ENCODE measurements at regions not wholly inside any gene's neighbourhood (a gene's known extent, or its start where the extent isn't known, plus 50 kb on each side); places are given as distances from the start of the nearest gene placed in this dataset.

GRCh38 chr5:20656262-20656661 is 668.3 kb upstream of the CDH18 start:
- intact Hi-C loops (cut with micrococcal nuclease; ENCODE audit: unreplicated experiment) (no loop called here), in situ Hi-C loops (cut with HindIII; ENCODE audit: extremely low pct_ligation_motif_present, low pct_unique_long_range_greater_than_20kb) (no loop called here)
- TF ChIP-seq USF2 (IDR thresholded peaks at IDR 0.05; ENCODE audit: low read depth, low read length) (no peak), USF2 (CRISPR knock-in tag; IDR thresholded peaks at IDR 0.05; ENCODE audit: borderline replicate concordance) (no peak), CREB1 (IDR thresholded peaks at IDR 0.05) (no peak), CREB1 (CRISPR knock-in tag; IDR thresholded peaks at IDR 0.05) (no peak), GPN1 (CRISPR knock-in tag; IDR thresholded peaks at IDR 0.05; ENCODE audit: borderline replicate concordance) (no peak), ZSCAN20 (CRISPR knock-in tag; IDR thresholded peaks at IDR 0.05; ENCODE audit: borderline replicate concordance) (no peak), XRCC5 (optimal IDR thresholded peaks at IDR 0.05; ENCODE audit: low read length) (no peak), ZNF251 (CRISPR knock-in tag; IDR thresholded peaks at IDR 0.05) (no peak), ZMYM3 (CRISPR knock-in tag; IDR thresholded peaks at IDR 0.05) (no peak)
- no peak overlapping the region for H3K27ac ChIP-seq (ENCODE audit: extremely low read length, insufficient read depth, low read length)
- BruUV-seq (replicated peaks) = no TSS peak
- no peak for ATAC-seq
- H3K36me3 ChIP-seq (replicated peaks in 1 of 2; ENCODE audit: control insufficient read depth in 1 of 2, insufficient read depth in 2 of 2, low read length in 2 of 2) = no peaks in the 10 kb centered on the region
- CTCF ChIA-PET (ENCODE audit: low intra/inter-chr PET ratio, low total read pairs) = no interaction called here
- H3K9ac ChIP-seq (ENCODE audit: insufficient read depth, low read depth, low read length) = no peak overlapping the region
- no peak for DNase-seq (ENCODE audit: low spot score)
- H3K4me1 ChIP-seq (ENCODE audit: insufficient read depth, low read length) = no peaks in the 10 kb centered on the region
- H4K20me1 ChIP-seq (ENCODE audit: insufficient read depth, low read length) = no peaks in the 10 kb centered on the region
- no peak overlapping the region for H3K4me2 ChIP-seq (ENCODE audit: low read depth, low read length)
- no peak overlapping the region for H2AFZ ChIP-seq (ENCODE audit: low read length)
- no peak overlapping the region for H3K4me3 ChIP-seq (replicated peaks in 1 of 3; ENCODE audit: insufficient read depth in 1 of 3, low read depth in 2 of 3, low read length in 3 of 3)
- H3K79me2 ChIP-seq (ENCODE audit: insufficient read depth, low read length) = no peaks in the 10 kb centered on the region
- H3K9me3 ChIP-seq (ENCODE audit: low read length) = no peaks in the 10 kb centered on the region
- POLR2A ChIA-PET = no interaction called here
- no peak for FAIRE-seq
- no peaks in the 10 kb centered on the region for H3K27me3 ChIP-seq (ENCODE audit: control insufficient read depth in 1 of 2, insufficient read depth in 2 of 2, low read length in 2 of 2)

GRCh38 chr5:20655211-20655610 is 667.2 kb upstream of the CDH18 start:
- Histone ChIP-seq H3K36me3 (replicated peaks in 1 of 2; ENCODE audit: control insufficient read depth in 1 of 2, insufficient read depth in 2 of 2, low read length in 2 of 2) (no peaks in the 10 kb centered on the region), H3K4me1 (ENCODE audit: insufficient read depth, low read length) (no peaks in the 10 kb centered on the region), H3K4me3 (replicated peaks in 1 of 3; ENCODE audit: insufficient read depth in 1 of 3, low read depth in 2 of 3, low read length in 3 of 3) (no peak overlapping the region), H3K9me3 (ENCODE audit: low read length) (0 out of 2 replicates have a peak, but pooled peaks cover under 1% of the 10 kb centered on the region), H2AFZ (ENCODE audit: low read length) (no peak overlapping the region), H3K79me2 (ENCODE audit: insufficient read depth, low read length) (no peaks in the 10 kb centered on the region), H3K4me2 (ENCODE audit: low read depth, low read length) (no peak overlapping the region), H3K27ac (ENCODE audit: extremely low read length, insufficient read depth, low read length) (no peak overlapping the region), H4K20me1 (ENCODE audit: insufficient read depth, low read length) (no peaks in the 10 kb centered on the region), H3K27me3 (ENCODE audit: control insufficient read depth in 1 of 2, insufficient read depth in 2 of 2, low read length in 2 of 2) (no peaks in the 10 kb centered on the region), H3K9ac (ENCODE audit: insufficient read depth, low read depth, low read length) (no peak overlapping the region)
- intact Hi-C loops (cut with micrococcal nuclease; ENCODE audit: unreplicated experiment) = no loop called here
- in situ Hi-C loops (cut with HindIII; ENCODE audit: extremely low pct_ligation_motif_present, low pct_unique_long_range_greater_than_20kb) = no loop called here
- WGBS (ENCODE audit: low lambda C conversion rate) = 10% methylated on average over 4 of the region's 4 CpGs
- BruUV-seq (replicated peaks) = no TSS peak
- DNase-seq (ENCODE audit: low spot score) (no peak), FAIRE-seq (no peak), ATAC-seq (no peak)
- ChIA-PET POLR2A (no interaction called here), CTCF (ENCODE audit: low intra/inter-chr PET ratio, low total read pairs) (no interaction called here)
- no peak for TF ChIP-seq ZNF136 (CRISPR knock-in tag; IDR thresholded peaks at IDR 0.05; ENCODE audit: low read depth)
- no peak for TF ChIP-seq ZNF563 (CRISPR knock-in tag; IDR thresholded peaks at IDR 0.05)
- no peak for TF ChIP-seq AGO1 (IDR thresholded peaks at IDR 0.05; ENCODE audit: low read depth, low read length, poor library complexity, severe bottlenecking)
- no peak for TF ChIP-seq ADNP (CRISPR knock-in tag; IDR thresholded peaks at IDR 0.05)
- TF ChIP-seq ZNF101 (CRISPR knock-in tag; IDR thresholded peaks at IDR 0.05; ENCODE audit: borderline replicate concordance, low read depth) = no peak
- TF ChIP-seq MAZ (IDR thresholded peaks at IDR 0.05; ENCODE audit: borderline replicate concordance, low read depth, low read length) = no peak
- TF ChIP-seq MAZ (CRISPR knock-in tag; IDR thresholded peaks at IDR 0.05; ENCODE audit: low read depth) = no peak
- TF ChIP-seq ZNF354B (CRISPR knock-in tag; IDR thresholded peaks at IDR 0.05) = no peak
- TF ChIP-seq REPIN1 (CRISPR knock-in tag; IDR thresholded peaks at IDR 0.05; ENCODE audit: borderline replicate concordance, low read depth) = no peak
- no peak for TF ChIP-seq ZNF530 (CRISPR knock-in tag; IDR thresholded peaks at IDR 0.05; ENCODE audit: low read depth)
- TF ChIP-seq ZNF121 (CRISPR knock-in tag; IDR thresholded peaks at IDR 0.05) = no peak
- no peak for TF ChIP-seq ZNF441 (CRISPR knock-in tag; IDR thresholded peaks at IDR 0.05; ENCODE audit: borderline replicate concordance)
